Omental fat pad (tissue), 3 donors: ENCODE measurements at regions not wholly inside any gene's neighbourhood (a gene's known extent, or its start where the extent isn't known, plus 50 kb on each side); places are given as distances from the start of the nearest gene placed in this dataset.

ENCODE experiments used
- ATAC-seq: fragments of 150-250 bp; one replicate; pipeline ENCODE4 v1.9.1; 2016; ENCODE audit warnings: mild to moderate bottlenecking, moderate library complexity; ENCODE audit not compliant: low FRiP score
- DNase-seq: peaks from one replicate; pipeline ENCODE4 v3.0.0-alpha.2; 2019; ENCODE audit warnings: low spot score
- TF ChIP-seq, protein P1 (sequence below), 3 donors: fragments of 450-650 bp; IDR thresholded peaks; one replicate each; pipeline ENCODE4 v1.5.1; 2016 to 2017; ENCODE audit warnings: antibody characterized with exemption in 3 of 3, mild to moderate bottlenecking in 3 of 3, moderate library complexity in 2 of 3

DNA sequence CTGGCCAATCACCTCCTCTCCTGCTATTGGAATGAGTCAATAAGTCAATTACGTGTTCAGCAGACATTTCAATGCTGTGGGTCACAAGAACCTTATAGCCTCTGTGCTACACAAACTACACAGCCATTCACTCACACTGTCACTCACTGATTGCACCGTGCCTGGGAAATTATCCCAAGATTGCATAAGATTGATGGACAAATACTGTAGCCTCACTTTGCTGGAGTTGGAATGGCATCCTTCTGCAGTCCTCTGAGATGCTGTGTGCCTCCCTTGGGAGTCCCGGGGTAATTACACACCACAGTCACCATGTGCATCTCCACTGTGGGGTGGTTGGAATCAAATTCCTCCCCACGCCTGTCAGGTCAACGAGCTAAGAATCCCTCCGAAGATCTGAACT lies 358.7 kb upstream of the MGMT start:
- TF ChIP-seq, protein P1, sequence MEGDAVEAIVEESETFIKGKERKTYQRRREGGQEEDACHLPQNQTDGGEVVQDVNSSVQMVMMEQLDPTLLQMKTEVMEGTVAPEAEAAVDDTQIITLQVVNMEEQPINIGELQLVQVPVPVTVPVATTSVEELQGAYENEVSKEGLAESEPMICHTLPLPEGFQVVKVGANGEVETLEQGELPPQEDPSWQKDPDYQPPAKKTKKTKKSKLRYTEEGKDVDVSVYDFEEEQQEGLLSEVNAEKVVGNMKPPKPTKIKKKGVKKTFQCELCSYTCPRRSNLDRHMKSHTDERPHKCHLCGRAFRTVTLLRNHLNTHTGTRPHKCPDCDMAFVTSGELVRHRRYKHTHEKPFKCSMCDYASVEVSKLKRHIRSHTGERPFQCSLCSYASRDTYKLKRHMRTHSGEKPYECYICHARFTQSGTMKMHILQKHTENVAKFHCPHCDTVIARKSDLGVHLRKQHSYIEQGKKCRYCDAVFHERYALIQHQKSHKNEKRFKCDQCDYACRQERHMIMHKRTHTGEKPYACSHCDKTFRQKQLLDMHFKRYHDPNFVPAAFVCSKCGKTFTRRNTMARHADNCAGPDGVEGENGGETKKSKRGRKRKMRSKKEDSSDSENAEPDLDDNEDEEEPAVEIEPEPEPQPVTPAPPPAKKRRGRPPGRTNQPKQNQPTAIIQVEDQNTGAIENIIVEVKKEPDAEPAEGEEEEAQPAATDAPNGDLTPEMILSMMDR (IDR thresholded peaks at IDR 0.05), result no peak
- DNase-seq (no peak), ATAC-seq (no peak)

DNA sequence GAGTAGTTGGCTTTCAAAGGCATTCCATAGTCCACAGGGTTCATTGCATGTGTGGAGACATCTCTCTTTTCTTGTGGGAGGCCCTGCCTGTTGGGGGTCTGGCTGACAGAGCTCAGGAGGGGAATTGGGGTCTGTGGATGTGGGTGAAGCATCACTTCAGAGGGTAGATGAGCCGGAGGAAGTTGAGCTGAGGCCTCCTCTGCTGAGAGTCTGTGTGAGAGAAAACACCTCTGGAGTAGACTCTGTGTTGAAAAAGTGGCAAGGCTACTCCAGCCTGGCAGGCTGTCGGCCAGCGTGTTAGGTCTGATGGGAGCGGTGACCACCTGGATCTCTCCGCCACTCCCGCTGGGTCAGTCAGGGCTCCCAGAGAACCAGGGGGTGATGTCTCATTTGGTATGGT lies 358.0 kb upstream of the MGMT start:
- TF ChIP-seq, protein P1 (IDR thresholded peaks at IDR 0.05), result no peak
- no peak for DNase-seq
- no peak for ATAC-seq

DNA sequence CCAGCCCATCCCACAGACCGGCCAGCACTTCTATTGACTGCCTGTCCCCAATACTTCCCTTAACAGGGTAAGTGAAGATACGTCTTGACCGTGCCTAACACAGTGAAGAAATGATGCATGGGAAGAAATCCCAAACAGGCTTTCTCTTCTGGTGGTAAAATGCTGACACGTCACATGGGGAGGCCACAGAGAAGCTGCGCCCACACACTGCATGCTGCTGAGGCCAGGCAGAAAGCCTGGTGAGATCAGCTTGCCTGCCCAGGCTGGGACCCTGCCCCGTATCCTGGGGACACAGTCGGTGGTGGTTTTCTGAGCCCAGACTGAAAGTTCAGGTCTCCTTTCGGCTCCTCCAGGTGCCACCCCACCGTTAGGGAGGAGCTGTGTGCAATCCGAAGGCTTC lies 356.3 kb upstream of the MGMT start:
- ATAC-seq (no peak), DNase-seq (no peak)
- TF ChIP-seq, protein P1 (IDR thresholded peaks at IDR 0.05), result no peak

DNA sequence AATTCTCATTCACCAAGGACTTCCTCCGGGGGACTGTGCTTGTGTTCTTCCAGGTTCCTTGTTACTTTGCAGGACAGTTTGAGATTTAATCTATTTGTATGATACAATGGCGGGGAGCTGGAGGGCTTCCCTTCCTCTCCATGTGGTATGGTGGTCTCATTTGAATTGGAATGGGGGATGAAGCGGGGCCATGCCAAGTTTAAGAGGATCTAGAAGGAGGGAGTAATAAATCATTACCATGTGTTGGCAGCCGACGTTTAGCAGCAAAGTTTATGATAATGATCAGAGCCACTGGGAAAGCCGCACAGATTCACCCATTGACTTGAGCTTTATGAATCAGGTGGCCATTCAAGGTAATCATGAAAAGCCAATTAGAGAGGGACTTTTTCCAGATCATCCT lies 355.1 kb upstream of the MGMT start:
- no peak for ATAC-seq
- DNase-seq, result no peak
- TF ChIP-seq, protein P1 (IDR thresholded peaks at IDR 0.05), result no peak

DNA sequence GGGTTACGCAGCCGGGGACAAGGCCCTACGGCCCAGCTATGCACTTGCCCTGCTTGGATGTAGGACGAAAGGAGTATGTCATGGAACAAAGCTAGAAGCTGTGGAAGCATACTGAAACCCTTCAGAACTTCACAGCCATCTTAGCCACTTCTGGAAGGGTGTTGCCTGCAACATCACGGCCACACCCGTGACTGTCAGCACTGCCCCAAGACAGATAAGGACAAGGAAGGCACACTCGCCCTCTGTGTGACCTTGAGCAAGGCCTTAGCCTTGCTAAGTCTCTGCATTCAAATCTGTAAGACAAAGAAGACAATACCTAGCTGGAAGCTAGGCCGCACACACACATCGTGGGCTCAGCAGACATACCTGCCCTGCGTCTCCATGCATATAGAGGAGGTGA lies 352.5 kb upstream of the MGMT start:
- TF ChIP-seq, protein P1 (IDR thresholded peaks at IDR 0.05), result no peak
- ATAC-seq (no peak), DNase-seq (no peak)

DNA sequence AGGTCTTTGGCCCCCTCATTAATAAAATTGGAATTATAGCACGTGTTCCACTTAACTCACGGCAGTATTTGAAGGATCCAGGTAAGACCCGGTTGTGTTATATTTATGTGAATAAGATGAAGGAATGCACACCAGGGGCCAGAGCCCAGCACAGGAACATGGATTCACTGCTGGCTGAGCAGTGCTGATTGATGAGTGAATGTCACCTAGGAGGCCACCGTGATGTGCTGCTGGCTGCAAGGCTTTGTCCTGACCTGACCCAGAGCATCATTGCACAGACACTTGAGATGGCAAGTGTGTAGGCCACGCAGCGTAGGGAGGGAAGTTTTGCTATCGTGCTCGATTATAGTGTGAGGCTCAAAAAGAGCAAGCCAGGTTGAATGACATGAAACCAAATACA lies 350.7 kb upstream of the MGMT start:
- TF ChIP-seq, protein P1 (IDR thresholded peaks at IDR 0.05), result no peak
- DNase-seq (no peak), ATAC-seq (no peak)

DNA sequence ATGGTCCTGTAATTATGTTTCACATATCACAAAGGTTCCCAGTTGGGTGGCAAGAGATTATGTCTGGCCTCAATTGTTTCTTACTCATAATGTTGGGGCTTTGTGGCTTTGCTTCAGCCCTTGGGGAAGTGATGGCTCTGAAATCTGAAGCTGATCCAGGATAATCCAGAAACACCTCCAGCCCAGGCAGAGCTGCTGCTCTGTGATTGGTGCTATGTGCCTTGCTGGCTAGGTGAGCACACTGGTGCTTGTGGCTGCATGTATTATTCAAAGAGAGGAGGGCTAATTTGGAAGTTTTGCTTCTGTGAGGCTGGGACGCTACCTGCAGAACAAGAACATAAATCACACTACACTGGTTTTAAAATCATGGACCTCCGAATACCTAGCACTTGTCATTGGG lies 346.6 kb upstream of the MGMT start:
- no peak for DNase-seq
- TF ChIP-seq, protein P1 (IDR thresholded peaks at IDR 0.05), result no peak
- no peak for ATAC-seq
